H1 (cell line): ENCODE measurements at regions not wholly inside any gene's neighbourhood (a gene's known extent, or its start where the extent isn't known, plus 50 kb on each side); places are given as distances from the start of the nearest gene placed in this dataset.
"Not testable (repeated sequence)": the region's sequence is repeated elsewhere in the genome, so short reads cannot be mapped to it uniquely, and the experiment has no call there.

ENCODE experiments used
- CTCF ChIA-PET: fragments of 300-600 bp; sonication (Branson Sonifier 250); formaldehyde crosslinking; loops from one replicate; lab custom pipeline; 2021; ENCODE audit not compliant: partially characterized antibody; lab: Charles Lee
- POLR2A ChIA-PET: fragments of 300-600 bp; sonication (Branson Sonifier 250); formaldehyde crosslinking; loops from one replicate; lab custom pipeline; 2021; ENCODE audit warnings: inconsistent platforms; ENCODE audit not compliant: partially characterized antibody; lab: Charles Lee
- DNase-seq, 2 experiments: peaks; one replicate each; pipeline versions ENCODE4 v3.0.0 to v3.0.0-alpha.2; 2010 to 2022; ENCODE audit warnings: low spot score in 2 of 2, low read depth in 1 of 2, mixed read lengths in 1 of 2
- FAIRE-seq: peaks from 2 replicates; lab custom pipeline; 2011; peaks lifted over from hg19 to GRCh38; lab: Jason Lieb, UNC
- H2AFZ ChIP-seq: 2 replicates; pipeline ENCODE4 v1.8.1; 2012; ENCODE audit warnings: low read length, inconsistent platforms
- H2AK5ac ChIP-seq: 2 replicates; pipeline ENCODE4 v1.6.1; 2013; ENCODE audit warnings: low read depth, low read length
- H2BK120ac ChIP-seq: replicated peaks from 2 replicates; pipeline ENCODE3; 2013; ENCODE audit warnings: low read depth, low read length, inconsistent platforms
- H2BK12ac ChIP-seq: 2 replicates; pipeline ENCODE4 v1.6.1; 2013; ENCODE audit warnings: low read depth, low read length
- H2BK15ac ChIP-seq: 2 replicates; pipeline ENCODE4 v1.6.1; 2013; ENCODE audit warnings: low read length
- H2BK20ac ChIP-seq: 2 replicates; pipeline ENCODE4 v1.6.1; 2013; ENCODE audit warnings: low read length
- H2BK5ac ChIP-seq: 2 replicates; pipeline ENCODE4 v1.6.1; 2013; ENCODE audit warnings: low read depth, low read length
- H3K14ac ChIP-seq: 2 replicates; pipeline ENCODE4 v1.6.1; 2013; ENCODE audit warnings: inconsistent platforms; ENCODE audit not compliant: insufficient read length
- H3K18ac ChIP-seq: 2 replicates; pipeline ENCODE4 v1.6.1; 2013; ENCODE audit warnings: low read length; ENCODE audit errors: extremely low read depth
- H3K23ac ChIP-seq: 2 replicates; pipeline ENCODE4 v1.6.1; 2013; ENCODE audit warnings: inconsistent platforms; ENCODE audit not compliant: insufficient read length
- H3K23me2 ChIP-seq: 2 replicates; pipeline ENCODE4 v1.6.1; 2013; ENCODE audit warnings: low read depth, low read length
- H3K27ac ChIP-seq: 2 replicates; pipeline ENCODE4 v1.6.1; 2011; ENCODE audit warnings: low read depth, low read length, inconsistent platforms
- H3K27me3 ChIP-seq, 4 experiments: replicated peaks in 1 of 4; 1 replicate in 1 of 4; 2 replicates in 3 of 4; pipeline versions ENCODE4 v1.6.1 to v1.8.1; 2011 to 2013; ENCODE audit warnings: low read length in 3 of 4, mild to moderate bottlenecking in 3 of 4, inconsistent platforms in 2 of 4, mixed read lengths in 2 of 4, moderate library complexity in 1 of 4; ENCODE audit not compliant: control insufficient read depth in 3 of 4, insufficient read depth in 3 of 4; ENCODE audit errors: extremely low read depth in 1 of 4
- H3K36me3 ChIP-seq, 4 experiments: 2 replicates each; pipeline versions ENCODE4 v1.6.1 to v1.8.1; 2011 to 2013; ENCODE audit warnings: mild to moderate bottlenecking in 4 of 4, low read length in 3 of 4, moderate library complexity in 2 of 4, control low read depth in 1 of 4, inconsistent platforms in 1 of 4; ENCODE audit not compliant: insufficient read depth in 4 of 4, control insufficient read depth in 2 of 4
- H3K4ac ChIP-seq: replicated peaks from 2 replicates; pipeline ENCODE3; 2013; ENCODE audit warnings: low read length, low read depth, mixed read lengths, inconsistent platforms; ENCODE audit not compliant: insufficient read length
- H3K4me1 ChIP-seq, 4 experiments: replicated peaks in 1 of 4; 1 replicate in 1 of 4; 2 replicates in 3 of 4; pipeline versions ENCODE4 v1.6.1 to v1.8.1; 2011 to 2013; ENCODE audit warnings: low read length in 3 of 4, inconsistent platforms in 2 of 4, mixed read lengths in 1 of 4; ENCODE audit not compliant: insufficient read depth in 4 of 4, control insufficient read depth in 3 of 4
- H3K4me2 ChIP-seq, 2 experiments: 2 replicates each; pipeline versions ENCODE4 v1.6.1 to v1.8.1; 2011 to 2013; ENCODE audit warnings: low read depth in 2 of 2, low read length in 2 of 2, control low read depth in 1 of 2, inconsistent platforms in 1 of 2, mild to moderate bottlenecking in 1 of 2; ENCODE audit not compliant: insufficient read depth in 1 of 2
- H3K4me3 ChIP-seq, 4 experiments: fragments of 200-600, 300-600 bp in 1 of 4; sonication (generic), shearing (Covaris generic), sonication (Bioruptor Twin) in 1 of 4; 2 replicates each; pipeline versions ENCODE4 v1.5.1 to v1.8.1; 2011 to 2016; ENCODE audit warnings: low read length in 4 of 4, low read depth in 3 of 4, control low read depth in 2 of 4, inconsistent platforms in 2 of 4, mild to moderate bottlenecking in 2 of 4, mixed read lengths in 1 of 4, moderate library complexity in 1 of 4; ENCODE audit not compliant: insufficient read depth in 2 of 4; ENCODE audit errors: extremely low read depth in 1 of 4
- H3K56ac ChIP-seq: replicated peaks from 2 replicates; pipeline ENCODE3; 2013; ENCODE audit warnings: low read depth, mild to moderate bottlenecking, mixed read lengths, low read length, inconsistent platforms; ENCODE audit not compliant: insufficient read length
- H3K79me1 ChIP-seq: 2 replicates; pipeline ENCODE4 v1.6.1; 2013; ENCODE audit warnings: low read depth, low read length, control low read depth
- H3K79me2 ChIP-seq, 2 experiments: 2 replicates each; pipeline versions ENCODE4 v1.6.1 to v1.8.1; 2012 to 2013; ENCODE audit warnings: low read length in 2 of 2, mild to moderate bottlenecking in 2 of 2, inconsistent platforms in 1 of 2; ENCODE audit not compliant: insufficient read depth in 2 of 2, control insufficient read depth in 1 of 2
- H3K9ac ChIP-seq, 4 experiments: replicated peaks in 1 of 4; 1 replicate in 1 of 4; 2 replicates in 3 of 4; pipeline versions ENCODE4 v1.6.1 to v1.8.1; 2011 to 2013; ENCODE audit warnings: low read depth in 3 of 4, low read length in 3 of 4, control low read depth in 2 of 4, mild to moderate bottlenecking in 2 of 4, moderate library complexity in 2 of 4, inconsistent platforms in 1 of 4; ENCODE audit errors: extremely low read depth in 1 of 4
- H3K9me3 ChIP-seq, 2 experiments: 2 replicates each; pipeline versions ENCODE4 v1.6.1 to v1.8.1; 2012 to 2013; ENCODE audit warnings: mild to moderate bottlenecking in 2 of 2, moderate library complexity in 2 of 2, control low read depth in 1 of 2, inconsistent platforms in 1 of 2, low read depth in 1 of 2, low read length in 1 of 2, mixed read lengths in 1 of 2; ENCODE audit not compliant: insufficient read depth in 2 of 2
- H4K20me1 ChIP-seq, 2 experiments: replicated peaks in 1 of 2; 2 replicates each; pipeline versions ENCODE3 to v1.8.1; 2011 to 2013; ENCODE audit warnings: inconsistent platforms in 2 of 2, low read length in 2 of 2, mild to moderate bottlenecking in 1 of 2; ENCODE audit not compliant: insufficient read depth in 2 of 2, control insufficient read depth in 1 of 2
- H4K5ac ChIP-seq: 2 replicates; pipeline ENCODE4 v1.6.1; 2013; ENCODE audit warnings: low read length, low read depth, mixed read lengths, inconsistent platforms; ENCODE audit not compliant: insufficient read length
- H4K8ac ChIP-seq: 2 replicates; pipeline ENCODE4 v1.8.0; 2013; ENCODE audit warnings: mild to moderate bottlenecking, moderate library complexity, low read length, inconsistent platforms; ENCODE audit not compliant: insufficient read depth; ENCODE audit errors: extremely low read depth
- H4K91ac ChIP-seq: replicated peaks from 2 replicates; pipeline ENCODE3; 2013; ENCODE audit warnings: low read length, mixed read lengths, inconsistent platforms; ENCODE audit not compliant: insufficient read length
- WGBS, 2 experiments: shearing (Covaris generic) in 1 of 2; methylation state at CpG; one replicate each; pipeline versions ENCODE4 v1.1.6 to v1.1.7; 2013 to 2015; ENCODE audit warnings: low lambda C conversion rate in 2 of 2, mixed read lengths in 2 of 2, inconsistent platforms in 1 of 2, low coverage in 1 of 2, missing lambda C conversion rate in 1 of 2; ENCODE audit not compliant: insufficient replicate concordance in 2 of 2, insufficient coverage in 1 of 2, insufficient read length in 1 of 2; ENCODE audit errors: extremely low coverage in 1 of 2, missing lambda C conversion rate in 1 of 2; 5-methylcytosine and 5-hydroxymethylcytosine counted together
- TF ChIP-seq, protein P1 (sequence below), 3 experiments: IDR thresholded peaks; 1 replicate in 2 of 3; 2 replicates in 1 of 3; pipeline versions ENCODE4 v1.5.1 to v1.6.1; 2011; ENCODE audit warnings: low read length in 3 of 3, mild to moderate bottlenecking in 3 of 3, inconsistent platforms in 2 of 3, low read depth in 1 of 3, moderate library complexity in 1 of 3; ENCODE audit not compliant: insufficient read depth in 1 of 3; ENCODE audit errors: control extremely low read depth in 1 of 3

DNA sequence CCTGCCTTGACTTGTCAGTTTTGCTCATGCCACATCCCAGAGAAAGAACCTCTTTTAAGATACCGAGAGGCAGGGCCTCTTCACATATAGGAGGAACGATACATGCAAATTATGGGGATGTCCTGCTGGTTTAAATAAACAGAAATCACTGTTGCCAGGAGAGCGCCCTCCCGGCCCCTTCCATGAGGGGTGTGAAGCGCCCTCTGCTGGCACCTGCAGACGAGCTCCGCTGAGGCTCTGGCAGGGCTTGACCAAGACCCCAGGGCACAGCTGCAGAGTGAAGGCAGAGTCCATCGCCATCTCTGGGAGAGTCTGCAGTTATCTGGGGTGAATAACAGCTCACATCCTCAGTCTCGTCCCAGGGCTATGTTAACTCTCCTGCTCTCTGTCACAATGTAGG, 468.8 kb downstream of the RPIA start:
- FAIRE-seq, result peak; percentile 86
- POLR2A ChIA-PET, result not testable (repeated sequence)

More for the DNA sequence above, 468.8 kb downstream of the RPIA start:
- H3K14ac ChIP-seq, H3K9ac ChIP-seq, H3K4me1 ChIP-seq, H3K18ac ChIP-seq, H4K20me1 ChIP-seq, H2AK5ac ChIP-seq, H3K4me2 ChIP-seq, H4K8ac ChIP-seq, CTCF ChIA-PET, H2BK20ac ChIP-seq, H3K79me2 ChIP-seq, H2AFZ ChIP-seq, H2BK12ac ChIP-seq, H2BK15ac ChIP-seq, H4K91ac ChIP-seq, H2BK5ac ChIP-seq, H3K56ac ChIP-seq, H3K27ac ChIP-seq, DNase-seq, H3K36me3 ChIP-seq, H3K23ac ChIP-seq, H3K4me3 ChIP-seq, H3K9me3 ChIP-seq, H4K5ac ChIP-seq, H3K4ac ChIP-seq, H3K27me3 ChIP-seq, H3K79me1 ChIP-seq, H2BK120ac ChIP-seq, H3K23me2 ChIP-seq: not testable (repeated sequence)
- TF ChIP-seq, protein P1, sequence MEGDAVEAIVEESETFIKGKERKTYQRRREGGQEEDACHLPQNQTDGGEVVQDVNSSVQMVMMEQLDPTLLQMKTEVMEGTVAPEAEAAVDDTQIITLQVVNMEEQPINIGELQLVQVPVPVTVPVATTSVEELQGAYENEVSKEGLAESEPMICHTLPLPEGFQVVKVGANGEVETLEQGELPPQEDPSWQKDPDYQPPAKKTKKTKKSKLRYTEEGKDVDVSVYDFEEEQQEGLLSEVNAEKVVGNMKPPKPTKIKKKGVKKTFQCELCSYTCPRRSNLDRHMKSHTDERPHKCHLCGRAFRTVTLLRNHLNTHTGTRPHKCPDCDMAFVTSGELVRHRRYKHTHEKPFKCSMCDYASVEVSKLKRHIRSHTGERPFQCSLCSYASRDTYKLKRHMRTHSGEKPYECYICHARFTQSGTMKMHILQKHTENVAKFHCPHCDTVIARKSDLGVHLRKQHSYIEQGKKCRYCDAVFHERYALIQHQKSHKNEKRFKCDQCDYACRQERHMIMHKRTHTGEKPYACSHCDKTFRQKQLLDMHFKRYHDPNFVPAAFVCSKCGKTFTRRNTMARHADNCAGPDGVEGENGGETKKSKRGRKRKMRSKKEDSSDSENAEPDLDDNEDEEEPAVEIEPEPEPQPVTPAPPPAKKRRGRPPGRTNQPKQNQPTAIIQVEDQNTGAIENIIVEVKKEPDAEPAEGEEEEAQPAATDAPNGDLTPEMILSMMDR (IDR thresholded peaks at IDR 0.05; ENCODE audit: control extremely low read depth in 1 of 3, insufficient read depth in 1 of 3, low read depth in 1 of 3, low read length in 3 of 3), result peak; percentile 1 to 12 (median 1); a peak in 3 of 4 replicates
- WGBS, 2 experiments, result 2% methylated on average over 6 of the region's 9 CpGs; no CpG with 5 or more reads in 1 of the 2 experiments
